Activated T-cell treated with anti-CD3 and anti-CD28 coated beads for 48 hours (primary cell): ENCODE measurements at regions not wholly inside any gene's neighbourhood (a gene's known extent, or its start where the extent isn't known, plus 50 kb on each side); places are given as distances from the start of the nearest gene placed in this dataset.
"Not testable (repeated sequence)": the region's sequence is repeated elsewhere in the genome, so short reads cannot be mapped to it uniquely, and the experiment has no call there.

Experiments
- DNase-seq: peaks from one replicate; pipeline ENCODE4 v3.0.0-alpha.2; 2020; ENCODE audit warnings: low read depth

GRCh38 chr13:76349700-76350099, 536.5 kb downstream of the KCTD12 start:
- no peak for DNase-seq

- DNase-seq: no peak
Observed at GRCh38 chr13:76339649-76340048, 546.6 kb downstream of the KCTD12 start.

GRCh38 chr13:76338003-76338402, 548.2 kb downstream of the KCTD12 start:
- DNase-seq: no peak

GRCh38 chr13:76336889-76337844, 549.0 kb downstream of the KCTD12 start:
- no peak for DNase-seq

- no peak for DNase-seq
Observed at GRCh38 chr13:76335463-76335862, 550.7 kb downstream of the KCTD12 start.

GRCh38 chr13:76331943-76332712, 554.1 kb downstream of the KCTD12 start:
- no peak for DNase-seq

- DNase-seq: no peak
Observed at GRCh38 chr13:76330761-76331160, 555.4 kb downstream of the KCTD12 start.

- DNase-seq: no peak
Observed at GRCh38 chr13:76329866-76330580, 556.2 kb downstream of the KCTD12 start.

GRCh38 chr13:76329004-76329403, 557.2 kb downstream of the KCTD12 start:
- no peak for DNase-seq

- DNase-seq: no peak
Observed at GRCh38 chr13:76326343-76326742, 559.9 kb downstream of the KCTD12 start.

- no peak for DNase-seq
Observed at GRCh38 chr13:76319921-76320320, 566.3 kb downstream of the KCTD12 start.

- no peak for DNase-seq
Observed at GRCh38 chr13:76316998-76317527, 569.1 kb downstream of the KCTD12 start.

GRCh38 chr13:76314495-76314894, 571.7 kb downstream of the KCTD12 start:
- no peak for DNase-seq

- DNase-seq: no peak
Observed at GRCh38 chr13:76307142-76307541, 579.1 kb downstream of the KCTD12 start.

- DNase-seq: no peak
Observed at GRCh38 chr13:76300688-76301087, 585.5 kb downstream of the KCTD12 start.

GRCh38 chr13:76297331-76297730, 588.9 kb downstream of the KCTD12 start:
- DNase-seq: no peak

- no peak for DNase-seq
Observed at GRCh38 chr13:76296751-76297150, 589.5 kb downstream of the KCTD12 start.

GRCh38 chr13:76295020-76295419, 591.2 kb downstream of the KCTD12 start:
- not testable (repeated sequence) for DNase-seq

GRCh38 chr13:76293751-76294150, 592.5 kb downstream of the KCTD12 start:
- DNase-seq: no peak

- DNase-seq: no peak
Observed at GRCh38 chr13:76293346-76293745, 592.9 kb downstream of the KCTD12 start.

- no peak for DNase-seq
Observed at GRCh38 chr13:76292726-76293125, 593.5 kb downstream of the KCTD12 start.

GRCh38 chr13:76292031-76292430, 594.2 kb downstream of the KCTD12 start:
- DNase-seq: no peak
